ENCODE measurements at regions not wholly inside any gene's neighbourhood (a gene's known extent, or its start where the extent isn't known, plus 50 kb on each side); places are given as distances from the start of the nearest gene placed in this dataset.
A peak's percentile ranks its signal among the peaks of the same experiment; 100 is the strongest.

DNA sequence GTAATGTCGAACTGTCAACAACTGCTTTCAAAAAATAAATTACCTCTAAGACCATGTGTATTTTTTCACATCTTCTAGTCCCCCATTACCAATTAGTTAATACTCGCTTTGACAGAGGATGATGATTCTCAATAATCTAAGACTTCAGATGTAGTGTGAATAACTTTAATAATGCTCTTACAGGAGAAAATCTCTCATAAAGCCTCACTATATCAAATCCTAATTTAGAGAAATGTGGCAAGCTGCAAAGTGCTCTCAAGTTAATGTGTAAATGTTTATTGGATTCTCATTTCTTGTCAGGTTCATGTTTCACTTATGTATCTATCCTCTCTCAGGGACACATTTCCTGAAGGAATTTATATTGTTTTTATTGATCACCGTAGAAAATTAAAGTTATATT is 223.9 kb downstream of the CDH7 start:
- no peak overlapping the region for H3K4me3 ChIP-seq
- H3K9me3 ChIP-seq (ENCODE audit: low read depth, low read length) = no peaks in the 10 kb centered on the region
- TF ChIP-seq FOXP2 (optimal IDR thresholded peaks at IDR 0.05; ENCODE audit: control extremely low read depth, extremely low read length, insufficient read depth) (no peak), EZH2 (IDR thresholded peaks at IDR 0.05) (no peak), POLR2AphosphoS5 (IDR thresholded peaks at IDR 0.05; ENCODE audit: borderline replicate concordance, low read depth, low read length) (no peak)
- H3K27ac ChIP-seq = no peak overlapping the region
- DNase-seq (ENCODE audit: low read depth, low spot score) = no peak
- H3K9ac ChIP-seq (ENCODE audit: insufficient read length) = no peak overlapping the region
- H3K36me3 ChIP-seq (ENCODE audit: insufficient read depth, low read length) = no peaks in the 10 kb centered on the region

DNA sequence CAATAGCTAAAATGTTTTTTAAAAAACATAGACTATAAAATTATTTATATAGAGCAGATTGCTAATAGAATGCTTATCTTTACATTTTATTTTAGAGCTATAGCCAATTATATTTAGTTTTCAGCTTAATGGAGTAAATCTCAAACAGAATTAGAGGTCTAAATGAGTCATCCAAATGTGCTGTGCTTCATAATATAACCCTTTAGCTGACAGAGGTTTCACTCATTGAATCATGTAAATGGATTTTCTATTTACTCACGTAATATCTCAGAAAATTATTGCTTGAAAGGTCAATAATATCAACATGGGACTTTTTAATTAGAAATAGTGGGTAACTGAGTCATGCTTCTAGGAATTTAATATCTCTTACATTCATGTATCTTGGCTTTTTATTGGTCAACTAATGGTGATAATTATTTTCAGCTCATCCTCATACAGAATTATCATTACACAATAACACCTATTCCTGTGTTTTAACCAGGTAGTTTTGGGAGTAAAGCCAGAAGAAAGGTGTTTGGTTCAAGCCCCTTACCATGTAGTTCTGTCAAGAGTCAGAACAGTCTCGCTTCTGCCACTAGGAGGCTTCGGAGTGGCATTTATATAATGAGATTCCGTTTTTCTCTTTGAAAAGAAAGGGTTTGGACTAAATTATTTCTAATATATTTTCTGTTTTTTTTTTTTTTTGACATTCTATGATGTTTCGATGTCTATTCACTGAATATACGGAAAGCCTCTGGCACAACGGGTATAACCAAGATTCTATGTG is 217.6 kb downstream of the CDH7 start:
- Histone ChIP-seq H3K4me3 (no peak overlapping the region), H3K27ac (no peak overlapping the region), H3K9ac (ENCODE audit: insufficient read length) (no peak overlapping the region), H3K9me3 (ENCODE audit: low read depth, low read length) (no peaks in the 10 kb centered on the region), H3K36me3 (ENCODE audit: insufficient read depth, low read length) (no peaks in the 10 kb centered on the region)
- TF ChIP-seq EZH2 (IDR thresholded peaks at IDR 0.05) (no peak), POLR2AphosphoS5 (IDR thresholded peaks at IDR 0.05; ENCODE audit: borderline replicate concordance, low read depth, low read length) (no peak), FOXP2 (optimal IDR thresholded peaks at IDR 0.05; ENCODE audit: control extremely low read depth, extremely low read length, insufficient read depth) (no peak)
- no peak for DNase-seq (ENCODE audit: low read depth, low spot score)

DNA sequence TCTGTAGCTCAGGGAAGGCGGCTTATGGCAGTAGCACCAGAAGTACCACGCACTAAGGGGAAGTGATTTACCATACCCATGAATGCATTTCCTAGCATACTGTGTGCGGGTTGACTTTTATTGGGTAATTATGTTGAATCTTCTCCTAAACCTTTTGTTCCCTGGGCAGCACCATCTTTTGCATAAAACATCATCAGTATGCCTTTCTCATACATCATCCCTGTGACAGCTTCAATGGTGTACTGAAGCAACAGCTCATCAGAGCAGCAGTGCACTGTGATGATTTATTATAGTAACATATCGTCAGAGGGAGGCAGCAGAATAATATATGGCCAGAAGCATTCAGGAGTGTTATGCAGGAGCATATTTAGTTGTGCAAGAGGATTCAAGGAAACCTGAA is 204.9 kb downstream of the CDH7 start:
- peak; percentile 11 for TF ChIP-seq FOXP2 (optimal IDR thresholded peaks at IDR 0.05; ENCODE audit: control extremely low read depth, extremely low read length, insufficient read depth)
- peak; percentile 51; the same call in 1 of the 2 replicates for TF ChIP-seq POLR2AphosphoS5 (IDR thresholded peaks at IDR 0.05; ENCODE audit: borderline replicate concordance, low read depth, low read length)
- TF ChIP-seq EZH2 (IDR thresholded peaks at IDR 0.05) = no peak
- H3K27ac ChIP-seq = no peak overlapping the region
- peak; percentile 84 for DNase-seq (ENCODE audit: low read depth, low spot score)
- no peaks in the 10 kb centered on the region for H3K36me3 ChIP-seq (ENCODE audit: insufficient read depth, low read length)
- H3K9ac ChIP-seq (ENCODE audit: insufficient read length) = no peak overlapping the region
- no peak overlapping the region for H3K4me3 ChIP-seq
- no peaks in the 10 kb centered on the region for H3K9me3 ChIP-seq (ENCODE audit: low read depth, low read length)

DNA sequence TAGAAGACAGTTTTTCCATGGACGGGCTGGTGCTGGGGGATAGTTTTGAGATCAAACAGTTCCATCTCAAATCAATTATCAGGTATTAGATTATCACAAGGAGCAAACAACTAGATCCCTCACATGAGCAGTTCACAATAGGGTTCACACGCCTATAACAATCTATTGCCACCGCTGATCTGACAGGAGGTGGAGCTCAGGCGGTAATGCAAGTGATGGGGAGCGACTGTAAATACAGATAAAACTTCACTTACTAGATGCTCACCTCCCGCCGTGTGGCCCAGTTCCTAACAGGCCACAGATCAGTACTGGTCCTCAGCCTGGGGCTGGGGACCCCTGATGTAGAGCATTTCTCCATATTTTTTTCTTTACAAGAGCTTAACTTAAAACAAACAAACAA is 203.6 kb downstream of the CDH7 start:
- no peaks in the 10 kb centered on the region for H3K36me3 ChIP-seq (ENCODE audit: insufficient read depth, low read length)
- no peak for TF ChIP-seq EZH2 (IDR thresholded peaks at IDR 0.05)
- no peak for TF ChIP-seq FOXP2 (optimal IDR thresholded peaks at IDR 0.05; ENCODE audit: control extremely low read depth, extremely low read length, insufficient read depth)
- no peak for TF ChIP-seq POLR2AphosphoS5 (IDR thresholded peaks at IDR 0.05; ENCODE audit: borderline replicate concordance, low read depth, low read length)
- no peaks in the 10 kb centered on the region for H3K9me3 ChIP-seq (ENCODE audit: low read depth, low read length)
- no peak for DNase-seq (ENCODE audit: low read depth, low spot score)
- no peak overlapping the region for H3K27ac ChIP-seq
- H3K4me3 ChIP-seq = no peak overlapping the region
- no peak overlapping the region for H3K9ac ChIP-seq (ENCODE audit: insufficient read length)

DNA sequence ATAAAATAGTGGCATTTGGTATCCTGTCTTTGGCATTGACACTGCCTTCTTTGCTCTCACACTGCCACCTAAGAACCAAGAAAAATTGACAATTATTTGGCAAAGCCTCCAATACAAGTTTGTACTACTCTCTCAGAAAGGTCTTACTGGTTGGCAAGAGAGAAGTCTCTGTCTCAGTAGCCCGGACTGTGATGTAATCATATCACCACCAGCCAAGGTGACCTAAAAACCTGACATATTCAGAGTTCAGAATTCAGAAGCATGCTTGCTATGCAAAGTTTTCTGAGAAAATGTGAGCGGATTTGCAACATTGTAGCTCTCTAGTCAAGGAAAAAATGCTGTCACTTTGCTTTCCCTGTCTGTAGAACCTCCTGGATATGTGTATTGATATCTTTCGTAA is 196.0 kb downstream of the CDH7 start:
- Histone ChIP-seq H3K9me3 (ENCODE audit: low read depth, low read length) (no peaks in the 10 kb centered on the region), H3K27ac (no peak overlapping the region), H3K9ac (ENCODE audit: insufficient read length) (no peak overlapping the region), H3K36me3 (ENCODE audit: insufficient read depth, low read length) (no peaks in the 10 kb centered on the region), H3K4me3 (no peak overlapping the region)
- TF ChIP-seq FOXP2 (optimal IDR thresholded peaks at IDR 0.05; ENCODE audit: control extremely low read depth, extremely low read length, insufficient read depth) (no peak), EZH2 (IDR thresholded peaks at IDR 0.05) (no peak), POLR2AphosphoS5 (IDR thresholded peaks at IDR 0.05; ENCODE audit: borderline replicate concordance, low read depth, low read length) (no peak)
- DNase-seq (ENCODE audit: low read depth, low spot score) = no peak

DNA sequence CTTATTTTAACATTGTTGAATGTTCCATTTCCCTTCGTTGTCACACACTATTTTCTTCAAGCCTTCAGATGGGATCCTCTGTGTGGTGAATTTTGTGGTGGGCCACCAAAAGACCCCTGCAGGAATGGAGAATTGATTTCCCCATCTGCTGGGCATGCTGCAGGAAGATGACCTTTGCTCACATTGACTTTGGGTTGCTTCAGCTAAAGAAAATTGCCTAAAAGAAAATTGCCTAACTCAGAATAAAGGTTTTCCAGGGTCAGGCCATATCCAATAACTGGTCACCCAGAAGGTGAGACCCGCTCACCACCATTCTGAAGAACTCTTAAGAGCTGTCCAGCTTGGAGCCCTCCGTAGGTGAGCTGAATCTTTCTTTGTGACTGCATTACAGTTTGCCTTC is 192.5 kb downstream of the CDH7 start:
- no peaks in the 10 kb centered on the region for H3K9me3 ChIP-seq (ENCODE audit: low read depth, low read length)
- H3K9ac ChIP-seq (ENCODE audit: insufficient read length) = no peak overlapping the region
- H3K36me3 ChIP-seq (ENCODE audit: insufficient read depth, low read length) = no peaks in the 10 kb centered on the region
- H3K27ac ChIP-seq = no peak overlapping the region
- no peak for DNase-seq (ENCODE audit: low read depth, low spot score)
- H3K4me3 ChIP-seq = no peak overlapping the region
- no peak for TF ChIP-seq POLR2AphosphoS5 (IDR thresholded peaks at IDR 0.05; ENCODE audit: borderline replicate concordance, low read depth, low read length)
- no peak for TF ChIP-seq FOXP2 (optimal IDR thresholded peaks at IDR 0.05; ENCODE audit: control extremely low read depth, extremely low read length, insufficient read depth)
- no peak for TF ChIP-seq EZH2 (IDR thresholded peaks at IDR 0.05)

DNA sequence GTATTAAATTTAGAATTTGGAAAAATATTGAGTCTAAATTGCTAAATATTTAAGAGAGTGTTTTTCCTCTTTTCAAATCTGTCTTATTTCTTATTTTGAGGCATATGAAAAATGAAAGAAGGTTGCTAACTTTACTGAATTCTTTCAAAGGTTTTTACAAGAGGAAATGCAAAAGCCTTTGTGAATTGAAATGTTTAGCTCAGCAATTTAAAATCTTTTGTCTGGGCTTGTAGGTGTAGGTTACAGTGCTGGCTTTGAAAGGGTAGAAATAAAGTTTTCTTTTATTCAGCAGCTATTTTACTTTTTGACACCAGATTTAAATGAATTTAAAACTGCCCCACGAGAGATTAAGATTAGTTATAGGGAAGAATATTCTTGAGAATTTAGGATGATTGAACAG is 192.0 kb downstream of the CDH7 start:
- Histone ChIP-seq H3K36me3 (ENCODE audit: insufficient read depth, low read length) (no peaks in the 10 kb centered on the region), H3K4me3 (no peak overlapping the region), H3K9me3 (ENCODE audit: low read depth, low read length) (no peaks in the 10 kb centered on the region), H3K9ac (ENCODE audit: insufficient read length) (no peak overlapping the region), H3K27ac (no peak overlapping the region)
- DNase-seq (ENCODE audit: low read depth, low spot score) = no peak
- TF ChIP-seq FOXP2 (optimal IDR thresholded peaks at IDR 0.05; ENCODE audit: control extremely low read depth, extremely low read length, insufficient read depth) (no peak), EZH2 (IDR thresholded peaks at IDR 0.05) (no peak), POLR2AphosphoS5 (IDR thresholded peaks at IDR 0.05; ENCODE audit: borderline replicate concordance, low read depth, low read length) (no peak)

DNA sequence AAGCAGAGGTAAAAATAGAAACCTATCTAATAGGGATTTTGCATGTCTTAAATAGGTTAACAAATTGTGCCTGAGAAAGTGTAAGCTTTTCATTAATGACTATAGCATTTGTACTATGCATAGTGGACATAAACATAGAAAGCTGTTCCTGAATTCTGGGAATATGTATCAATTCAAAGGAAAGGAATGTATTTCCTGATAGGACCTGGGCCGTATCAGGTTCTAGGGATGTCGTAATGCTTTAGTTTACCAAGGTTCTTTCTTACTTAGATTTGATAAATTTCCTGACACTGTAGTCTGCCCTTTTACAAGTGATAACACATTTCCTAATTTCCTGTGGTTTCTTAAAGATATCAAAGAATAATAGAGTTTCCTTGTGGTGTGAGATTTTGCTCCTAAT is 191.3 kb downstream of the CDH7 start:
- Histone ChIP-seq H3K36me3 (ENCODE audit: insufficient read depth, low read length) (no peaks in the 10 kb centered on the region), H3K9me3 (ENCODE audit: low read depth, low read length) (no peaks in the 10 kb centered on the region), H3K4me3 (no peak overlapping the region), H3K9ac (ENCODE audit: insufficient read length) (no peak overlapping the region), H3K27ac (no peak overlapping the region)
- TF ChIP-seq FOXP2 (optimal IDR thresholded peaks at IDR 0.05; ENCODE audit: control extremely low read depth, extremely low read length, insufficient read depth) (no peak), POLR2AphosphoS5 (IDR thresholded peaks at IDR 0.05; ENCODE audit: borderline replicate concordance, low read depth, low read length) (no peak), EZH2 (IDR thresholded peaks at IDR 0.05) (no peak)
- DNase-seq (ENCODE audit: low read depth, low spot score) = no peak

DNA sequence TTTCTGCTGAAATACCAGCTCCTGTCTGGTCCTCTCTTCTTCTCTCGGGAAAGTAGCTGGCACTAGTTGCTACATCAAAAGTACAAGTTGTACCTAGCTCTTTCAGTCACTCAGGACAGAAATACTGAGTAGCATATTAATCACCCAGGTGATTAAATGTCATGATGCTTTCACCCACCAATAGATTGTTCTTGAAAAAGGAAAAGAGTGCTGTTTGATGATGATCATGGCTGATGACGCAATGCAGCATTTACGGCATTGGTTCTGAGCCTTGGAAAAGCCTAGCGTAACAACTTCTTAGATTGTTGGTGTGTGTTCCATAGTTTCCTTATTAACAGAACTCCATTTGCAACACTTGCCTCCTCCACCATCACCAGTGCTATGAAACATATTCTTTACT is 190.7 kb downstream of the CDH7 start:
- no peaks in the 10 kb centered on the region for H3K9me3 ChIP-seq (ENCODE audit: low read depth, low read length)
- H3K4me3 ChIP-seq = no peak overlapping the region
- H3K36me3 ChIP-seq (ENCODE audit: insufficient read depth, low read length) = no peaks in the 10 kb centered on the region
- DNase-seq (ENCODE audit: low read depth, low spot score) = no peak
- H3K27ac ChIP-seq = no peak overlapping the region
- TF ChIP-seq EZH2 (IDR thresholded peaks at IDR 0.05) = no peak
- TF ChIP-seq POLR2AphosphoS5 (IDR thresholded peaks at IDR 0.05; ENCODE audit: borderline replicate concordance, low read depth, low read length) = no peak
- no peak for TF ChIP-seq FOXP2 (optimal IDR thresholded peaks at IDR 0.05; ENCODE audit: control extremely low read depth, extremely low read length, insufficient read depth)
- no peak overlapping the region for H3K9ac ChIP-seq (ENCODE audit: insufficient read length)
